NCI-H1417 (cell line): ENCODE measurements at regions not wholly inside any gene's neighbourhood (a gene's known extent, or its start where the extent isn't known, plus 50 kb on each side); places are given as distances from the start of the nearest gene placed in this dataset.
"Not testable (repeated sequence)": the region's sequence is repeated elsewhere in the genome, so short reads cannot be mapped to it uniquely, and the experiment has no call there.

ENCODE experiments used
- DNase-seq, 3 experiments: peaks; one replicate each; lab custom pipeline; 2025; lab: John Stamatoyannopoulos, UW

GRCh38 chr2:241983571-241984270 is 114.2 kb downstream of the RTP5 start:
- DNase-seq, result no peak

- DNase-seq, result no peak
These were observed 114.7 kb downstream of the RTP5 start for GRCh38 chr2:241984271-241984655.

- no peak for DNase-seq
These were observed 115.1 kb downstream of the RTP5 start for GRCh38 chr2:241984658-241985057.

GRCh38 chr2:241985161-241985985 is 115.8 kb downstream of the RTP5 start:
- DNase-seq, result not testable (repeated sequence)

GRCh38 chr2:241985986-241986329 is 116.4 kb downstream of the RTP5 start:
- no peak for DNase-seq

GRCh38 chr2:241986836-241987641 is 117.5 kb downstream of the RTP5 start:
- DNase-seq, result no peak

- no peak for DNase-seq
These were observed 118.2 kb downstream of the RTP5 start for GRCh38 chr2:241987726-241988125.

GRCh38 chr2:241988146-241988545 is 118.6 kb downstream of the RTP5 start:
- DNase-seq, result no peak

- DNase-seq, result no peak
These were observed 119.5 kb downstream of the RTP5 start for GRCh38 chr2:241989074-241989473.

- DNase-seq, result no peak
These were observed 120.9 kb downstream of the RTP5 start for GRCh38 chr2:241990466-241990865.

- DNase-seq, result no peak
These were observed 121.8 kb downstream of the RTP5 start for GRCh38 chr2:241991299-241991698.

GRCh38 chr2:241992753-241993152 is 123.2 kb downstream of the RTP5 start:
- no peak for DNase-seq

GRCh38 chr2:241993386-241994005 is 124.0 kb downstream of the RTP5 start:
- DNase-seq, result no peak

- no peak for DNase-seq
These were observed 124.6 kb downstream of the RTP5 start for GRCh38 chr2:241994086-241994485.

GRCh38 chr2:241994556-241995213 is 125.2 kb downstream of the RTP5 start:
- no peak for DNase-seq

- DNase-seq, result no peak
These were observed 126.6 kb downstream of the RTP5 start for GRCh38 chr2:241996100-241996499.

GRCh38 chr2:241997017-241997416 is 127.5 kb downstream of the RTP5 start:
- DNase-seq, result no peak

- DNase-seq, result no peak
These were observed 129.7 kb downstream of the RTP5 start for GRCh38 chr2:241999184-241999583.

- no peak for DNase-seq
These were observed 132.3 kb downstream of the RTP5 start for GRCh38 chr2:242001853-242002252.

- DNase-seq, result no peak
These were observed 133.4 kb downstream of the RTP5 start for GRCh38 chr2:242002944-242003343.

- DNase-seq, result no peak
These were observed 134.8 kb downstream of the RTP5 start for GRCh38 chr2:242004223-242004901.
